Activated CD8-positive, alpha-beta memory T cell treated with anti-CD3 and anti-CD28 coated beads for 36 hours (primary cell): ENCODE measurements at regions not wholly inside any gene's neighbourhood (a gene's known extent, or its start where the extent isn't known, plus 50 kb on each side); places are given as distances from the start of the nearest gene placed in this dataset.

ENCODE experiments used
- CTCF ChIA-PET: fragments of 350-600 bp; sonication (Branson Sonifier 250); formaldehyde crosslinking; loops from one replicate; lab custom pipeline; 2021; ENCODE audit warnings: antibody characterized with exemption; lab: Charles Lee
- POLR2A ChIA-PET: fragments of 350-600 bp; sonication (Branson Sonifier 250); formaldehyde crosslinking; loops from one replicate; lab custom pipeline; 2021; ENCODE audit warnings: antibody characterized with exemption; lab: Charles Lee

- ChIA-PET POLR2A (no interaction called here), CTCF (no interaction called here)
These were observed 1791.8 kb upstream of the WWC1 start for GRCh38 chr5:166499447-166500240.

DNA sequence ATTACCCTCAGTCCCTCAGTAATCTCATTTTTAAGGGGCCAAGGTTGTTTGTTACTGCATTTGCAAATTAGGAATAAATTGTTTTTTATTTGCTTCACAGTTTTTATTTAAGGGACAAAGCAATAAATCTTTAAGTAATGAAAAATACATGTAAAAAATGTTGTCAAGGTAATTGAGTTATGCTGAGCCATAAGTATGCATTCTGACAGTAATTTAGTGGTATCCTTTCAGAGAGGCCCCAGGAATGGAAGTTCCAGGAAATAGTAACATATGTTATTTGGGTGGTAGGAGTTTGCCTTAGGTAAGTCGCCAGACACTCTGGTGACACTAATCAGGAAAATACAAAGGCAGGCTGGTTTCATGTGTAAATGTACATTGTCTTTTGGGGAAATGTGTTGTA, 1787.9 kb upstream of the WWC1 start:
- POLR2A ChIA-PET: no interaction called here
- CTCF ChIA-PET: no interaction called here

GRCh38 chr5:166505067-166505466, 1786.4 kb upstream of the WWC1 start:
- POLR2A ChIA-PET: no interaction called here
- CTCF ChIA-PET: no interaction called here

- ChIA-PET CTCF (no interaction called here), POLR2A (no interaction called here)
These were observed 1785.9 kb upstream of the WWC1 start for GRCh38 chr5:166505544-166505943.

DNA sequence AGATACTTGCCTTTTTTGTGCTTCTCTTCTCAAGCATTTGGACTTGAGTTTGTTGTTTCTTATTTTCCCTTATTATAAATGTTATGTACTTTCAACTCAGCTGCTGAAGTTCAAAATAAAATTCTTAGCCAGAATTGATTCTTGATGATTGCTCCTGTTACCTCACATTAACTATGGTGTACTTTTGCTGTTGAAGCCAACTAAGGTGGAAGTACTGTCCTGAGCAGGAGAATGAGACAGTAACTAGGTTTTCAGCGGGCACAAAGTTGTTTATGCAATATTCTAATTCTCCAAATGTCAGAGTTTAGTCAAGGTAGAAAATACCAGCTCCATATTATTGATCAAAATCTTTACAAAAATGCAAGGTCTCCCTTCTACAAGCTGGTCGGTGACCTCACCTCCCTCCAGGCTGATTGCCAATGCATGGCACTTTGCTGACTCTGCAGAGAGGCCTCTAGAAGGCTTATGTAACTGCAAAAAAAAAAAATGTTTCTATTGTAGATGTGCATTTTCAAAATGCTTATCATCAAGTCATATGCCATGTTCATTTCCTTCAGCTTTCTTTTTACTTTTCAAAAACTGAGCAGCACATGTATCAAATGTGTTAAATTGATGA, 1783.5 kb upstream of the WWC1 start:
- ChIA-PET CTCF (no interaction called here), POLR2A (no interaction called here)

DNA sequence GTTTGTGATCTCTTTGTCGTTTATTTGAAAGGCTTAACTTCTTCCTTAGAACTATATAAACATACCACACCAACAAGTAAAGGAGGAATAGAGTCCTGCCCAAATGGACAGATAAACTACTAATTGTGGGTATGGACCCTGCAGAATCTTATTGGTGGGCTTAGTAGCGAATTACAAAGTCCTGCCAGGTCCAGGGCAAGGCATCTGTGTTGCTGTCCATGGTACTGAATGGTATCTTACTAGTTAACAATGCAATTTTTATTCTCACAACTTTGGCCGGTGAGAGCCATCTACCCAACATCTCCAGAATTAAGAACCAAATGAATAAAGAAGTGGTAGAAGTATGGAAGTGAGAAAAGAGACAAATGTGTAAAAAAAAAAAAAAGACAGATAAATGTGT, 1782.4 kb upstream of the WWC1 start:
- POLR2A ChIA-PET: no interaction called here
- CTCF ChIA-PET: no interaction called here

DNA sequence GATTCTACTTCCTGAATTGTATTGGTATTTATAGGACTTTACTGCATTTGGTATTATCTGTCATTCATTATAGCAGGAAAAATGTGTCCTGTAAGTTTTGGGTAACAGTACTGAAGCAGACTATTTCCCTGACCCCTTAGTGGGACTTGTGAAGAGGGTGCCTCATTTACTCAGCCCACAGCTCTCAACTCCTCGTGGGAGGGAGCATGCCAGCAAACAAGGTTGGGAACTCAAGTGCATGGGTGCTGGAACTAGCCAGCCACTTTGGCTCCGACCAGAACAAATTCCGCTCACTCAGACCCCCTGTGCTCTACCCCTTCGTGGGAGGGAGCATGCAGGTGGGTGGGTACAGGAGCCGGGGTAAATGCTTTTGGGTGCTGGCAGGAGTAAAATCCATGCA, 1773.5 kb upstream of the WWC1 start:
- ChIA-PET CTCF (no interaction called here), POLR2A (no interaction called here)

GRCh38 chr5:166523206-166523605, 1768.2 kb upstream of the WWC1 start:
- ChIA-PET CTCF (no interaction called here), POLR2A (no interaction called here)

- ChIA-PET CTCF (no interaction called here), POLR2A (no interaction called here)
These were observed 1762.2 kb upstream of the WWC1 start for GRCh38 chr5:166529200-166529599.

DNA sequence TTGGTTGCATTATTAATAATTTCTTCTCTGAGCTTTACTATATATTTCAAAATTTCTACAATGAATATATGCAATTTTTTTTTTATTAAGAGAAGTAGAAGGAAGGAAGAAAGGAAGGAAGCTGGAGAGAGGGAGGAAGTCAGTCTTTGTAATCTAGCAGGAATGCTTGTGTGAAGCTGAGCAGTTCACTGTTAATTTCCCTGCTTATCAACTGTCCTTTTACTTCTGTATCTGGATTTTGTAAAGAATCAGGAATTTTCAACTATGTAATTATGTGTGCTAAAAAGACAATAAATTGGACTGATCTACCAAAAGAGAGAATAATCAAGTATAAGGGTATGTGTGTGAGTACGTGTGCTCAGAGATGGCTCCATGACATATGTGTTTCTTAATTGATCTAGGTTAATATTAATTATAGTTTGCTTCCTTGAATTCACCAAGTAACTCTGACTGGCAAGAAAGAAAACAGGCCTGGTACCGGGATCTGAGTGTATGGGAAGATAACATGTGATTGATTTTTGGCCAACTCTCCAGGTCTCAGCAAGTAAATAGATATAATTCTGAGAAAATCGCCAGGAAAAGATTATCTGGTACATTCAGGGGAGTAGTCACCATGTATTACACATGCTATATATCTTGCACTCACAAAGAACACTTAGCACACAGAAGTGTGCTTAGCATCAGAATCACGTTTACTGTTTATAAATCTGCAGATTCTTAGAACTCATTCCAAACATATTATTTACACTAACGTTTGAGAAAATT, 1758.8 kb upstream of the WWC1 start:
- ChIA-PET CTCF (no interaction called here), POLR2A (no interaction called here)

DNA sequence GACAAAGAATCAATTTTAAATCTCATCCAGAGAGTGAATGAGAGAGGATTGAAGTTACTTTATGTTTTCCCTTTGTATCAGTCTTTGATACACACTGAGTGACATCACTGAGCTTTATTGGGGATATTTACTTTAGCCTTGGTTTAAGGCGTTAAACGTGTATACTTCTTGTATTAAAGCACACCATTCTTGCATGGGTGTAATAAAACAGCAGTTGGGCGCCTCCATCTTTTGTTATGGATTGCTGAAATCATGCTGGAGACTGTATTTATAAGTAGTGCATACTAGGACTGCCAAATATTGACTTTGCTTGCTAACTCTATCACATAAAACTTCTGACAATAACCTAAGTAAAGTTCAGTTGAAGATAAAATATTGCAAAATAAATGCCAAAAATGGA, 1755.8 kb upstream of the WWC1 start:
- ChIA-PET POLR2A (no interaction called here), CTCF (no interaction called here)

- POLR2A ChIA-PET: no interaction called here
- CTCF ChIA-PET: no interaction called here
These were observed 1751.3 kb upstream of the WWC1 start for GRCh38 chr5:166540156-166540555.

DNA sequence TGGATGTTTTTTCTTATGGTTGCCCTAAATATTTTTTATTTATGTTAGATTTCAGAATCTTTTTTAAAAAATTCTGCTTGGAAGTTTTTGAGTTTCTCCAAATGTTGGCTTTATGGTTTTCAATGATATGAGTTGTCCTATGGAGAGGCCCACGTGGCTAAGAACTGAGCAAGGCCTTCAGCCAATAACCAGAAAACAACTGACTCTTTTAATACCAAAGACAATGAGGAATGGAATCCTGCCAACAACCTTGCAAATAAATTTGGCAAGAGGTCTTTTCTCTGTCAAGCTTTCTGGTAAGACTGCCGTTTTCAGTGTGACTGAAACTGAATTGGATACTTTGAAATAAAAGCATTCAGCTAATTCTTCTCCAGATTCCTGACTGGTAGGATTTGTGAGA, 1740.1 kb upstream of the WWC1 start:
- CTCF ChIA-PET: no interaction called here
- POLR2A ChIA-PET: no interaction called here

GRCh38 chr5:166553778-166554177, 1737.7 kb upstream of the WWC1 start:
- POLR2A ChIA-PET: no interaction called here
- CTCF ChIA-PET: no interaction called here

DNA sequence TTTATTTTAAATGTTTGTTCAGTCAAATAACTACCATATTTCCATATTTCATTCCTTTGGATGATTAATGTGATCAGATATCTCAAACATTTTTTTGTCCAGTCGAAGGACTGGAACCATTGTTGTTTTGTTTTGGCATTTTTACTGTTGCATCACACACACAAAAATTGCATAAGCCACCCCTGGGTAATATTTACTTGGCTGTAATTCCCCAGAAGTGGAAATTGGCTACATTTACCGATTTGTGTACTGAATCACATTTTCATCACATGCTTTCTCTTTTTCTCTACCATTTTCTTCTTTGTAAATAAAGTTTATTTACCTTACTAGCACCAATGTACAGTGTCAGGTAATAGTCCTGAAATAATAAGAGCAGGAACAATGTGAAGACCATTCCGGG, 1729.7 kb upstream of the WWC1 start:
- CTCF ChIA-PET: no interaction called here
- POLR2A ChIA-PET: no interaction called here

GRCh38 chr5:166562246-166562645, 1729.2 kb upstream of the WWC1 start:
- CTCF ChIA-PET: no interaction called here
- POLR2A ChIA-PET: no interaction called here

GRCh38 chr5:166566725-166567124, 1724.7 kb upstream of the WWC1 start:
- CTCF ChIA-PET: no interaction called here
- POLR2A ChIA-PET: no interaction called here

DNA sequence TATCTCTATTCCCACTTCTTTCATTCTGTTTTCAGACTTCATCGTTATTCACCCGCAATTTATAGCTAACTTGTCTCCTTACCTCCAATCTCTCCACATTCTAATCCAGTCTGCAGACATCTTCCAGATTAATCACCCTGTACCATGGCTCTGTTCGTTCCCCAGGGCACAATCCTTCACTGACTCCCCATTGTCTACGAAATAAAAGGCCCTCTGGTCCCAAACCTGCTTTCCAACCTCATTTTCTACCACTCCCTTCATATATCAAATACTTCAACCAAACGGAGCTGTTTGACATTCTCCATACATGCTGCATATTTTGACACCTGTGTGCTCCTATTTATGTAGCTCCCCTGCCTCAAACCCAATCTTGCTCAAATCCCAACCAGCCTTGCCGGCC, 1720.6 kb upstream of the WWC1 start:
- ChIA-PET CTCF (no interaction called here), POLR2A (no interaction called here)

DNA sequence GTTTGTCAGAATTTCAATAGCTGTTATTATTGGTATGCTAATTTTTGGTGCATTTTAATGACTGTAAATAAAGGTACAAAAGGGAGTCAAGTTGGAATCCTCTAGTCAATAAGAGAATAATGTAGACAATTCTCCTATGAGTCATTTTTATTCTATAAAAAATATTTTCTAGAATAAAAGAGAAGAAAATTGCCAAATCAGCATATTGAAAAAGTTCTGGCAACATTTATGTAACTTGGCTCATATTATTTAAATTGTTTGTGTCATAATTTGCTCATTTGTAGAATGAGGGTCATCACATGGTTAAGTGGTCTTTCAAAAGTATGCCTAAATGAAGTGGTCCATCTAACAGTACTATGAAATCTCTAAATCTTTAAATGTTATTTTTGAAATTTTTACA, 1719.8 kb upstream of the WWC1 start:
- ChIA-PET POLR2A (no interaction called here), CTCF (no interaction called here)

DNA sequence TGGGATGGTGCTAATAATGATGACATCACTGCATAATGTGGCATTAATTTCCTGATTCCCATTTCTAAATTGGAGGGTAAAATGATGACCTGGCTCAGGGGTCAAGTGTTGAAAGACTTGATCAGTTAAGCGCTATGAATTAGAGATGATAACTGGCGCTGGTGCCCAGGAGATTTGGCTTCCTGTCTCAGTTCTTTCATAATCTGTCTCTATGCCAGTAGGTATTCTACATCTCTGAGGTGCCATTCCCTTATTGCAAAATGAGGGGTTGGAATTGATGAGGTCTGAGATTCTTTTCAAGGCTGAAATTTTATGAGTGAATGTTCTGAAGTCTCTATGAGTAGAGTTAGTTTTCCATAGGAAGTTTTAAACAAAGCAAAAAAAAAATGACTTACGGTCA, 1715.1 kb upstream of the WWC1 start:
- ChIA-PET CTCF (no interaction called here), POLR2A (no interaction called here)

DNA sequence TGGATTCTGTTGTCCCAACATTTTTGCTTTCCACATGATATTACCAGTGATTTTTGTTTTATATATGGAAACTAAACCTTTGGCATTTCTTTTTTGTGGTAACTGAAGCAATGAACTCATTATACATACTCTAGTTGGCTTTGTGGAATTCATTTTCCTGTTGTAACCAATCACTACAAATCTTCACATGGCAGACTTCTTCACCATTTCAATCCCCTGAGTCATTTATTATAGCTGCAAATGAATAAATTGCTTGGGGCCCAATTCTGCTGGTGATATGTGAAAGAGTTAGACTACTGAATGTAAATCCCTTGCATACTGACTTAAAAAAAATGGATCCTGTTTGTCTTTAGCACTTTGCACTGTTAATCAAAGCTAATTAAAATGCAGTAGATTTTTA, 1709.6 kb upstream of the WWC1 start:
- ChIA-PET CTCF (no interaction called here), POLR2A (no interaction called here)
